Stimulated activated CD4-positive, alpha-beta T cell treated with anti-CD3 and anti-CD28 coated beads, Interleukin-15, amount 100 ng/mL, for 48 hours (primary cell): ENCODE measurements at regions not wholly inside any gene's neighbourhood (a gene's known extent, or its start where the extent isn't known, plus 50 kb on each side); places are given as distances from the start of the nearest gene placed in this dataset.

Experiments used
- DNase-seq, 2 donors: peaks; one replicate each; pipeline ENCODE4 v3.0.0-alpha.2; 2020; ENCODE audit warnings: low read depth in 2 of 2

DNA sequence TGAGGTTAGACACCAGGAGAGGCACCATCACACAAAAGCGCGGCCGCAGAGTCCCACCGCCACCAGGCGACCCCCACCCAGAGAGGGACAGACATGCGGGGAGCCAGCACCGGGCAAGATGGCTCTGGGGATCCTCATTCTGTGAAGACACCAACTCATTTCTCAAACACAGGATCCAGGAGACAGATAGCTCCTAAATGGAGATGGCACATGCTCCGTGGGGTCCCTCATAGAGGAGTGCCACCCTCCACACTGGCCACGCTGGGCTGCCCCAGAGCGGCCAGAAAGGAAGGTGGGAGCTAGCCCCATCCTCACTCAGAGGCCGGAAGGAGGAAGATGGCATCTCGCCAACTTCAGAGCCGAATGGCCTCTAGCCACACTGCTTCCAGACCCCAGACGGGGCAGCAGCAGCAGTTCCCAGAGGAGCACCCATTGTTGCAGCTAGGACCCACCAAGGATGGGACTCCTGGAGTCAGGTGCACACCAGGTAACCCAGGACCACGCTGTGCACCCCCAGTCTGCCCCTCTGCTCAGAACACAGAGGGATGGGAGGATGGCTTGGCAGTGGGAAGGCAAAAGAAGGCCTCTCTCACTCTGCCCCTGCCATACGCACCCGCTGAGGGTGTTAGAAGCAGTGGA lies 78.6 kb downstream of the ZIC5 start:
- no peak for DNase-seq

- DNase-seq = no peak
Measured at GRCh38 chr13:99892196-99892613, 79.4 kb downstream of the ZIC5 start.

GRCh38 chr13:99886706-99887105 lies 84.9 kb downstream of the ZIC5 start:
- no peak for DNase-seq

DNA sequence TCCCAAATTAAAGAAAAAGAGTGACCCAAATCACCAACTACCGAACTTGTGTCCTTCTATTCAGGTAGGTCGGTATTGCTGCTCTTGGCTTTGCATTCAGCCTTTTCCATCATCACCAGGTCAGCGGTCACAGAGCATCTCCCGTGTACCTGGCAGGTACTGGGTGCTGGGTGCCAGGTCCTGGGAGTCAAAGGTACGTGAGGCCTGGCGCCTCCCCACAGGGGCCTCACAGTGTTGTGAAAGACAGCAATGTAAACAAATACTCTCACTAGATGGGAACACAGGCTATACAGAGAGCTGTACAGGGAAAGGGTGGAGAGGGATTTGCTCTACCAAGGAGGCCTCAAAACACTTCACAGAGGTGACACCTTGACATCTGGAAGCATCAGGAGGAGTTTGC lies 86.7 kb downstream of the ZIC5 start:
- DNase-seq = no peak

GRCh38 chr13:99883805-99884204 lies 87.8 kb downstream of the ZIC5 start:
- no peak for DNase-seq

DNA sequence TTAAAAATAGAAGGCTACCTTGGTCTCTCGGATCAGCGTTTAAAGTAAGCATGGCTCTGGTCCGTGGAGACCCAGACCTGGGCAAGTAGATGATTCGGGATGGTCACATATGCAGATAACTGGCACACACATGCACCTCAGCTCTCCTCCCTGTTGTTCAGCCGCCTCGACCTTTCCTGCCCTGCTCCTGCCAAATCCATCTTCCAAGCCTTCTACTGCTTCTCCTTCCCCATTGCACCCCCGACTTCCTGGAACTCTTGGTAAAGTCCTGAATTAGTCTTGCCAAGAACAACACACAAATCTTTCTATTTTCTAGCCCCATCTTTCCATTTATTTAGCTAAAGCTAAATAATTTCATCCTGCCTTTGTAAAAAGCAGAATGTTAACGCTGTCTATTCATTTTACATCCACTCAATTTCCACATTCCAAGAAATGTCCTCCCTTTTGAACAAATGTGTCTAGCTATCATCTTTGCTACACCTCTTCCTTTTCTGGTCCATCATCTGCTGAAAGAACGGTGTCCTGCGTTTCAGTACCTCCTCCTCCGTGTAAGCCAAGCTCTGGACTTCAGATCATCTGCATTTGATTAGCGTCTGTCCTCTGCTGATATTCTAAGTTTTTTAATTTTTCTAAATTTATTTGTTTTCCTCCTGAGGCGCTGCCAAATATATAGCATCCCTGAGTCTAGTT lies 92.5 kb downstream of the ZIC5 start:
- DNase-seq = no peak

- no peak for DNase-seq
Measured at GRCh38 chr13:99876651-99877050, 94.9 kb downstream of the ZIC5 start.

GRCh38 chr13:99875391-99875790 lies 96.2 kb downstream of the ZIC5 start:
- no peak for DNase-seq

GRCh38 chr13:99873832-99874430 lies 97.6 kb downstream of the ZIC5 start:
- DNase-seq = no peak

DNA sequence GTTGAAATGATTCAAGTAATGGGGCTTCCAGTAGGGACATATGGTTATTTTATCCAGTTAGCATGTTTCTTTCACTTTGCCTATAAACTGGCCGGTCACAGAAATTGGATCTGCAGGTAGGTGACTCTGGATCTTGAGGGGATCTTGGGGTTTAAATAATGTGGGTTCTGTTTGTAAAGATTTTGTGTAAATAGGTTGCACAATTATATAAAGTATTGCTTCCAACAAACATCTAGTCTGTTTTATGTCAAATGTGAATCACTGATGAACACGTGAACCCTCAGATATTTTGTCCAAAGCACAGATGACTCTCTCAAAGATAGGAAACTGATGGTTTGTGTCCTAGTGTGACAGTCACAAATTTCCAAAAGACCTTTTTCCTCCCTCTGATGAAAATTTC lies 98.4 kb downstream of the ZIC5 start:
- no peak for DNase-seq

GRCh38 chr13:99871249-99871898 lies 100.2 kb downstream of the ZIC5 start:
- no peak for DNase-seq

DNA sequence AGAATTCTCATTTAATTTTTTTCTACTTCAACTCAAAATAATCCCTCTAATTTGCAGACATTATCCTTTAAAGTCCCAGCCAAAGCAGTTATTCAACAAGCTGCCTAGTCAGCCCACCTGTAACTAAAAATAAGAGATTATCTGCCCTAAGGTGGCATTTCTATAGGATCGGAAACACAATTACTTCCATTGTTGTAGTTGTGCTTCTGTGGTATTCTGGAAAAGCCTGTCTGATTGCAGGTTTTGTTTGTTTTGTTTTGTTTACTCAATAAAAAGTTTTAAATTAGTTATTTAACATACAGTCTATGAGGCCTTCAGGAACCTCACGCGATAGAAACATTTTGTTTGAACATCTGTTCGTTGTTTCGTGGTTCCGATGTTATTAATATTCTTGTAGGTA lies 101.0 kb downstream of the ZIC5 start:
- no peak for DNase-seq

- no peak for DNase-seq
Measured at GRCh38 chr13:99869830-99870229, 101.7 kb downstream of the ZIC5 start.

DNA sequence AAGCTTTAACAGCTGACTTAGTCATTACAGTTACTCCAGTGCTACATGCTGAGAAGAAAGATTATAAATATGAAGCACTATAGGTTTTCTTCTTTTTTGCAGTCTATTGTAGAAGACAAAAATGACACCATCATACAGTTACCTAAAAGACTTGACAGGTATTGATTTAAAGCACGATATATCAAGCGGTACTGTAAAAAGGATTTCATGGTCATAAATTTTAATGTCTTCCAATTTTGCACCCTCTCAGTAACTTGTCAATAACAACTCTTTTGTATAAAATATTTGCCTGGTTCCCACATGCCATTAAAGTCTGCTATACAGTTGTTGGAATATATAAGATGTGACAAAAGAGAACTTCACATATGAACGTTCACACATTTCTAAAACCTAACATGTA lies 102.8 kb downstream of the ZIC5 start:
- no peak for DNase-seq

DNA sequence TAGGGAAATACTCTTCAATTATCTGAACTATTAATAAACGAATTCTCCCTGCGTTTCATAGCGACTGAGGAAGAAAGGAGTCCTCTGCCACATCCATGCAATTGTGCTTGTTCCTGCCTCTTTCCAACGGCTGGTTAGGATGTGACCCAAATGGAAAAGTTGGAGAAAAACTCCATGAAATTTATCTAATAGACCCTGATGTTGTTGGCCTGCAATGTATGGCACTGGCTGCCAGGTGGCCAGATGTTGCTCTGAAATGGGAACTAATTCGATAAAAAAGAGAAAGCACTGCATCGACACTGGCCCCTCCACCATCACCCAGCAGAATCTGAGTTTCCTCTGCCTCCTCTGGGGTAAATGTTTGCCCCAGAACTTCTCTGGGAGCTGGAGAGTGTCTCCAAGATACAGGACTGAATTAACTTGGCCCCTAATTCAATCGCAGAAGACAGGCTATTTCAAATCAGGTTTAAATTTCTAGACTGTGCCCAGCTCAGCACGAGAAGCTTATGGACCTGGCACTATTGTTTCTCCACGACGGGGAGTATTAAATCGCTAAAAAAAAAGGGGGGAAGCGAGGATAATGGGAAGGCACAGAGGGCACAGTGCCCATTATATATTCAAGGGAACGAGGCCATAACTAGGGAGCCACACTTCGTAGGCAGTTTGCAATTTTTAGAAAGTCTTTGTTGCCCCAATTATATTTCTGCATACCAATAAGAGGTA lies 103.9 kb downstream of the ZIC5 start:
- no peak for DNase-seq

DNA sequence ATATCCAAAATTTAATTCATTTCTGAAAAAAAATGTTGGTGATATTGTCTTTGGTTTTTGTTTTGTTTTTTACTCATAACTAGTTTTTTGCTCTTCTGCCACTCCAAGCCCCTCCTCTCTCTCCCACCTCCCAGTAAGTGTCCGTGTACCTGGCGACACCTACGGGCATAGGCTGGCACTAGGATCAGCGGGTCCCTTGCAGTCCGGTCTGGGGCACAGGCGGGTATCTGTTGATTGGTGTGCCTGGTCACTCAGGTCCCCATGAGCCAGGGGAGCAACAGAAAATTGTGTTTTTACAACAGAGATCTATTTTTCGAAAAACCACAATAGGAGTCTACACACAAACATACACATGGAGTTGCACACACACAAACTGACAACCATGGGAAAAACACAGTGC lies 104.8 kb downstream of the ZIC5 start:
- no peak for DNase-seq

DNA sequence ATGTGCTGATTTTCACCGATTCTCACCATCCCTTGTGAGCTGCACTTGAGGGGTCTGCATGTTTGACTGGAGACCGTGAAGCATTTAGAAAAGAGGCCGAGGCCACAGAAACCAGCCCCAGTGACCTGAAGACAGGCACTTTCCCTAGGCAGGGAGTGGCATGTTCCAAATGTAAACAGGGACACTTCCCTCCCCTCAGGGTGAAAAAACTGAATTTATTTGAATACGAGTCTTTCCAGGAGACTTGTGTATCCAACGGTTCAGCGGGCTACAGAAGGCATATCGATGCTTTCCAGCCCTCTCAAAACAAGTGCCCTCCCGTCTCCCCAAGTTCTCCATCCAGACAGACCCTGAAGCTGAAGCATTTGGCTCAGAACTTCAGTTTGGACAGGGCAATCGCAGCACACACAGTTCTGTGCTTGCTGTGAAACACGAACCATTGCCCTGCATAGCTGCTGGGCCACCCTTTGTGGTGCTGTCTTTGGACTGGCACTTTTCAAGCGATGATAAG lies 106.1 kb downstream of the ZIC5 start:
- DNase-seq = no peak

- no peak for DNase-seq
Measured at GRCh38 chr13:99864627-99864990, 107.0 kb downstream of the ZIC5 start.

- DNase-seq = no peak
Measured at GRCh38 chr13:99863789-99864626, 107.6 kb downstream of the ZIC5 start.

GRCh38 chr13:99862244-99862643 lies 109.3 kb downstream of the ZIC5 start:
- no peak for DNase-seq

- DNase-seq = no peak
Measured at GRCh38 chr13:99861771-99862170, 109.8 kb downstream of the ZIC5 start.
